ENCODE measurements at regions not wholly inside any gene's neighbourhood (a gene's known extent, or its start where the extent isn't known, plus 50 kb on each side); places are given as distances from the start of the nearest gene placed in this dataset.
A peak's percentile ranks its signal among the peaks of the same experiment; 100 is the strongest.

- no peak for DNase-seq
These were observed 262.6 kb downstream of the ATG4C start for GRCh38 chr1:63046539-63046938.

- DNase-seq, result no peak
These were observed 265.2 kb downstream of the ATG4C start for GRCh38 chr1:63049135-63049534.

GRCh38 chr1:63051356-63051755 lies 267.4 kb downstream of the ATG4C start:
- no peak for DNase-seq

GRCh38 chr1:63051886-63052285 lies 268.0 kb downstream of the ATG4C start:
- DNase-seq, result no peak

- DNase-seq, result no peak
These were observed 268.2 kb upstream of the FOXD3 start for GRCh38 chr1:63054184-63054583.

- no peak for DNase-seq
These were observed 259.0 kb upstream of the FOXD3 start for GRCh38 chr1:63063367-63063766.

- no peak for DNase-seq
These were observed 258.2 kb upstream of the FOXD3 start for GRCh38 chr1:63064135-63064534.

GRCh38 chr1:63068626-63069025 lies 253.7 kb upstream of the FOXD3 start:
- DNase-seq, result no peak

GRCh38 chr1:63069214-63069613 lies 253.2 kb upstream of the FOXD3 start:
- no peak for DNase-seq

GRCh38 chr1:63073309-63074306 lies 248.8 kb upstream of the FOXD3 start:
- DNase-seq, result no peak

- DNase-seq, result no peak
These were observed 248.0 kb upstream of the FOXD3 start for GRCh38 chr1:63074321-63074720.

- DNase-seq, result no peak
These were observed 239.6 kb upstream of the FOXD3 start for GRCh38 chr1:63082766-63083165.

GRCh38 chr1:63087966-63088365 lies 234.4 kb upstream of the FOXD3 start:
- DNase-seq, result peak in 1 of 2 experiments; percentile 0

- DNase-seq, result no peak
These were observed 223.2 kb upstream of the FOXD3 start for GRCh38 chr1:63099188-63099587.

GRCh38 chr1:63101336-63101735 lies 221.0 kb upstream of the FOXD3 start:
- no peak for DNase-seq

- no peak for DNase-seq
These were observed 218.7 kb upstream of the FOXD3 start for GRCh38 chr1:63103682-63104081.

- DNase-seq, result no peak
These were observed 215.3 kb upstream of the FOXD3 start for GRCh38 chr1:63107066-63107465.

- DNase-seq, result no peak
These were observed 214.2 kb upstream of the FOXD3 start for GRCh38 chr1:63108206-63108605.

- DNase-seq, result no peak
These were observed 210.0 kb upstream of the FOXD3 start for GRCh38 chr1:63112155-63112900.

GRCh38 chr1:63115527-63115926 lies 206.8 kb upstream of the FOXD3 start:
- no peak for DNase-seq

- DNase-seq, result no peak
These were observed 206.4 kb upstream of the FOXD3 start for GRCh38 chr1:63116016-63116415.

GRCh38 chr1:63119575-63120155 lies 202.7 kb upstream of the FOXD3 start:
- DNase-seq, result no peak

- DNase-seq, result no peak
These were observed 200.3 kb upstream of the FOXD3 start for GRCh38 chr1:63122079-63122478.

Data from SHP77 (cell line).